22Rv1 (cell line): ENCODE measurements at regions not wholly inside any gene's neighbourhood (a gene's known extent, or its start where the extent isn't known, plus 50 kb on each side); places are given as distances from the start of the nearest gene placed in this dataset.

Source experiments
- ZFX ChIP-seq: fragments of 450-650 bp; IDR thresholded peaks from 2 replicates; pipeline ENCODE4 v1.6.1; 2017; ENCODE audit warnings: antibody characterized with exemption, borderline replicate concordance
- TF ChIP-seq, protein P1 (sequence below): fragments of 450-650 bp; IDR thresholded peaks from 2 replicates; pipeline ENCODE4 v1.5.1; 2017; ENCODE audit warnings: mild to moderate bottlenecking

DNA sequence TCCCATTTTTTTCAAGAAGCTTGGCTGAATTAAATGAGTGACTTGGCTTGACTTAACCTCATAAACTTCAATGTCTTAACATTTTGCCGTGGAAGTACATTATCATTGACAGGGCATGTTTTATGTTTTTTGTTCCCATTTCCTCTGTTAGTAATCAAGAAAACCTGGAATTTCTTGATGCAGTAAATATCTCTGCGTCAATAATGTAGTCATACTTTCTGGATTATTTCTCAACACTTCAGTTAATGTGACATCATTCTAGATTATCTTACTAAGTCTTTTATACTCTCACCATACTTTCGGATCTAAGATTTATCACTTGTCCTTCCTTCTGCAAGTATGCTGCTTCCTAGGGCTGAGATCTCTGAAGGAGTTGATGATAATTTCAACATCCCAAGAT is 58.6 kb upstream of the PGR start:
- TF ChIP-seq, protein P1, sequence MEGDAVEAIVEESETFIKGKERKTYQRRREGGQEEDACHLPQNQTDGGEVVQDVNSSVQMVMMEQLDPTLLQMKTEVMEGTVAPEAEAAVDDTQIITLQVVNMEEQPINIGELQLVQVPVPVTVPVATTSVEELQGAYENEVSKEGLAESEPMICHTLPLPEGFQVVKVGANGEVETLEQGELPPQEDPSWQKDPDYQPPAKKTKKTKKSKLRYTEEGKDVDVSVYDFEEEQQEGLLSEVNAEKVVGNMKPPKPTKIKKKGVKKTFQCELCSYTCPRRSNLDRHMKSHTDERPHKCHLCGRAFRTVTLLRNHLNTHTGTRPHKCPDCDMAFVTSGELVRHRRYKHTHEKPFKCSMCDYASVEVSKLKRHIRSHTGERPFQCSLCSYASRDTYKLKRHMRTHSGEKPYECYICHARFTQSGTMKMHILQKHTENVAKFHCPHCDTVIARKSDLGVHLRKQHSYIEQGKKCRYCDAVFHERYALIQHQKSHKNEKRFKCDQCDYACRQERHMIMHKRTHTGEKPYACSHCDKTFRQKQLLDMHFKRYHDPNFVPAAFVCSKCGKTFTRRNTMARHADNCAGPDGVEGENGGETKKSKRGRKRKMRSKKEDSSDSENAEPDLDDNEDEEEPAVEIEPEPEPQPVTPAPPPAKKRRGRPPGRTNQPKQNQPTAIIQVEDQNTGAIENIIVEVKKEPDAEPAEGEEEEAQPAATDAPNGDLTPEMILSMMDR: no peak
- TF ChIP-seq ZFX: no peak
